ENCODE measurements at regions not wholly inside any gene's neighbourhood (a gene's known extent, or its start where the extent isn't known, plus 50 kb on each side); places are given as distances from the start of the nearest gene placed in this dataset.

DNA sequence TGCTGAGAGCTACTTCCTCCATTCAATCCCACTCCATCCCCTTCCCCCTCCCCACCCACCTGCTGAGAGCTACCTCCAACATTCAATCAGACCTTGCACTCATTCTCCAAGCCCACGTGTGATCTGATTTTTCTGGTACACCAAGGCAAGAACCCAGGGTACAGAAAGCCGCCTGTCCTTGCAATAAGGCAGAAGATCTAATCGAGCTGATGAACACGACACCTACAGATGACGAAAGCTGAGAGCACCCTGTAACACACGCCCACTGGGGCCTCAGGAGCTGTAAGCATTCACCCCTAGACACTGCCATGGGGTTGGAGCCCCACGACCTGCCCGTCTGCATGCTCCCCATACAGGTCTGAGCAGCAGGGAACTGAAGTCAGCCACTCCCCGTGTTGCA, 58.3 kb downstream of the TRIML1 start:
- DNase-seq, result no peak

DNA sequence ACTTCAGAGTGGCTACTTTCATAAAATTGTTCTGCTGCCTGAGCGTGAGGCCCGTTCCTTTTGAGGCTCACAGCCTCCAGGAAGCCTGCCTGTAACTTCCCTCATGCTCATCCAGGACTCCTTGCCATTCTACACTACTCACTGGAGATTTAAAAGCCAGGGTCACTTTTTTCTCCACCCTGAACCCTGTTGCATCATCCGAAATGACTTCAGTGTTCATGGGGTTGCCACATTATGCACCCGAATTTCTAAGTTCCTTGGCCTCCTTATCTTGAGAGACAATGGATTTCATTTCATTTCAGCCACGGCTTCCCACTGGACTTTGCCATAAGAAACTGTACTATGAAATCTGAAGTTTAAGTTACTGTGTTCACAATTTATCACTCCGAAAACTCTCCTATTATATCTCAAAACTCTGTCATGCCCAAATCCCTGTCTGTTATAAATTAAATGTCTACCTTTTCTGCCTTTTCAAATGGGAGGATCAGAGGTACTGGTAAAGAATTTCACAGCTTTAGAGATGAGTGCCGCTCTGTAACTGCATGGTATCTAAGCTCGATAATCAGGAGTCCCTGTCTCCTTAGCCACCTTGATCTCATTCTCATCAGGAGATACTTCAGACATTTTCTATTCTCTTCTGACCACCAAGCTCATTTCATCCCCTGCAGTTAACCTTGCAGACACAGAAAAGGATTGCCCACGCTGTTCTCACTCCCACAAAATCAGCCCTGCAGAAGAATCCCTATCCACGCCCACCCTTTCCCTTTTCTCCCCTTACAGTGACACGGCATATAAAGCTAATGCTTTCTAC, 59.9 kb downstream of the TRIML1 start:
- no peak for DNase-seq

DNA sequence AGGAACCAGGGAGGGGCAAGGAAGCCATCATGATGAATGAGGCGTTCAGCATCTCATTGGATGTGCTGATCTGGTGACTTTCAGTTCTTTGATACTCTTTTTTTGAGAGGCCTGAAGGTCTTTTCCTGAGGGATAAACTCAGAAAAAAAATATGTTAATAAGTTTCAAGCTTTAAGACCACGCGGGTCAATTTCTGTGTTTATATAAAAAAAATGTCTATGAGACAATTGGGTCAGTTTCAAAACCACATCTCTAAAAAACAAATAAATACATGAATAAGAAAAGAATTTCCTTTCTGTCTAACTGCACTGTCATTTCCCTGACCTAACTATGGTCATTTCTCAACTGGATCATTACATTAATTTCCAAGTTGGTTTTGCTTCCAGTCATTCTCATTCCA, 62.6 kb downstream of the TRIML1 start:
- DNase-seq, result no peak

DNA sequence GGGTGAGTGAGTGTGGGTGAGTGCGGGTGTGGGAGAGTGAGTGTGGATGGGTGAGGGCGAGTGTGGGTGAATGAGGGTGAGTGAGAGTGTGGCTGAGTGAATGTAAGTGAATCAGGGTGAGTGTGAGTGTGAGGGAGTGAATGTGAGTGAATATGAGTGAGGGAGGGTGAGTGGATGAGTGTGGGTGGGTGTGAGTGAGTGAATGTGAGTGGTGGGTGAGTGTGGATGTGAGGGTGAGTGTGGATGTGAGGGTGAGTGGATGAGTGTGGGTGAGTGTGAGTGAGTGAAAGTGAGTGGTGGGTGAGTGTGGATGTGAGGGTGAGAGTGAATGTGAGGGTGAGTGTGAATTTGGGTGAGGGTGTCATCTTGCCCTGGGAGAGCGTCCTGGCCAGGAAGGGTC, 67.5 kb downstream of the TRIML1 start:
- DNase-seq, result no peak

DNA sequence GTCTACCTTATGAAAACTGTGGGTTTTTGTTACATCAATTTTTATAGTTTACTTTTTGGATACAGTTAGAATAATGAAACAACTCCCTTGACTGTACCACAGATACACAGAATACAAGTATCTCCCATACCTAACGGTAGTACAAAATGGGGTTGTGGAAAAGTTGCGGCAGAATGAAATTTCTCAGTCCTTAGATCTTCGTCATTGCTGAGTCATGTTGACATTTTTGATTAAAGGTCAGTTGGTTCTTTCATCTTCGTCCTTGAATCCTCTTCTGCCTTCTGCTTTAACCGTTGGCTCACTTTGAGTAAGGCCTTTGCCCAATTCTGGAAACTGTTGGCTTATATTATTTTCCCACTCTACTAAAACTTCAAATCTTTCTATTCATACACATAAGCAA, 75.6 kb downstream of the TRIML1 start:
- DNase-seq, result no peak

DNA sequence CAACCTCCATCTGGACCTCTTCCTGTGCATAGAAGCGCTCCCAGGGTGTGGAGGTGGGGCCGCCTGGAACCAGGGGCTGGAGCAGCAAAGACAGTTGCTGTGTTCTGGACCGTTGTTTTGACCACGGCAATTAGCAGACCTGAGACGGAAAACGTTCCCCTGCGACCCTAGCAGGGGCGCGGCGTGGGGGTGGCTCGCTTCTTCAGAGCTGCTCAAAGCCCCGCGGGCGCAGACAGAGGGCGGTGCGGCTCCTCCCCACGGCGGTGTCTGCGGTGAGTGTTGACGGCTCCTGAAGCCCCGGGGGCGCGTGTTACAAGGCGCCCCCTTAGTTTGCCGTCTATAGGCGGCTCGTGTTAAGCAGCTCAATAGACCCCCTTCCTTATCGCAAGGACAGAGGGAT, 79.2 kb downstream of the TRIML1 start:
- DNase-seq, result no peak

DNA sequence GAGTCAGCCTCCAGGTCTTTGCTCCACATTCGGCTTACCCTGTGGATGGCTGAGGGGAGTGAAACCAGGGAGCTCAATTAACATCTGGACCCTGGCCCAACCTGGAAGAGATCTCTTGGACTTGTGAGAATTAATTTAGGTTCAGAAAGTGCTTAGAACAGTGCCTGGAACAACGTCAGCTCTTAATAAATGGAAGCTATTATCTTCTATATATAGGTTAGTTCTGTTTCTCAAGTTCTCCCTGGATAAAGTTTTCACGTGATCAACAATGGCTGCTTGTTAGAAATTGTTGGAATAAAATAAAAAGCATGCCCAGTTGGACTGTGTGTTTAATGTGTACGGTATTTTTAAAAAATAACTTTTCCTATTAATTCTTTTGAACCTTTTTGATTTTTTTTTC, 80.8 kb downstream of the TRIML1 start:
- no peak for DNase-seq

DNA sequence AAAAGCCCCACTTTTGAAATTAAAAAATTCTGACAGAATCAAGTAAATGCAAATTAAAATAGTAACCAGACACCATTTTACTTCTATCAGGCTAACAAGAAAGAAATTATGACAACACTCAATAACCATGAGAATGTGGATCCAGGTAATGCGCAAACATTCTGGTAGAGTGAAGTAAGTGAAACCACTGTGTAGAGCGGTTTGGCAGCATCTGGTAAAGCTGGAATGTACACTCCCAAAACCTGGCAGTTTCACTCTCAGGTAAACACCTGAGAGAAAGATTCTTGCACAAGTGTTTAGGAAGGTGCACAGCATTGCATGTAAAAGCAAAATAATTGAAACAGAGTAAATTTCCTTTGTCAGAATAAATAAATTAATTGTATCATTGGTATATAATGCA, 81.8 kb downstream of the TRIML1 start:
- DNase-seq, result no peak

DNA sequence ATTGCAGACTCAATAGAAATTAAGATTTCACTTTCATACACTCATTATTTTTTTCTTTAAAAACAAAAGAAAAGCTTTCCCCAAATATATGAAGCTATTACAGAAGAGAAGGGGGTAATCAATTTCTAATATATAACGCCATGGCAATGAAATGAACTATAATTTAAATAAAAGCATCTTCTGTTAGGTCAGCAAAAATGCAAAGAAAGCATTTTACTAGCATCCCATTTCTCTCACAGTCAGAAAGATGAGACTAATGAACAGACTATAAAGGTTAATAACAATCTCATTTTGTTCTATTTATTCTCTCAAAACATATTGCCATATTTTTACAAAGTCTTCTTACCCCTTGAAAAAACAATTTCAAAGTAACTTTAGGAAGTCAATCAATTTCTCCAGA, 89.0 kb downstream of the TRIML1 start:
- DNase-seq, result no peak

DNA sequence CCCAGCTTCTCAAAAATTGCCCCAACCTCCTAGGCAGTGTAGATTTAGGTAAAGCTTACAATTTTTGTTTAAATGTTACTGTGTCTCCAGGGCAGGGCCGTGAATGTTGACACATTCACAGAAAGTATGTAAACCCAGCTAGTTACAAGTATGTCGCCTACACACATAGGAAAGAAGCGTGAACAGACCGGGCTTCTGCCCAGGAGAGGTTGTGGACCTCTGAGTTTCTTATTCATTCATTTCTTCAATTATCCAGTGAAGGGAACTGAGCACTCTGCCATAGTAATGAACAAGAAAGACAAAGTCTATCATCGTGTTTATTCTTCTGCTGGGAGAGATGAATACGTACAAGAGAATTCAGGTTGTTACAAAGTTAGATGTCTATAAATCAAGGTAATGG, 93.2 kb downstream of the TRIML1 start:
- no peak for DNase-seq

DNA sequence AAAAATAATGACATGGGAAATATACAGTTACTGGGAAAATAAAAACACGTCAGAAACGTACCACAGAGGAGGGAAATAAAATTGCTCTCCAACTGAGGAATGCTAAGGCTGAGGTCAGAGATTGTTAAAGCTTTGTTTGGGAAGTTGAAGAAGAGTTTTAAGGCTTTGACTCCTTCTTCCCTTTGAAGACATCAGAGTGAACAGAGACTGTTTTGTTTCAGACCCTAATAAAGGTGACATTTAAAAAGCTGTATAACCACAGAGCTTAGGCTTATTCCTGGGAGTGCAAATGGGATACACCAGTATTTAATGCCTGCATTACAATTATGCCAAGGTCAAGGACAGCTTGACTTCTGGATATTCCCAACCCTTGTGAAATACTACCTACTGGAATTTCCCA, 102.8 kb downstream of the TRIML1 start:
- DNase-seq, result no peak

DNA sequence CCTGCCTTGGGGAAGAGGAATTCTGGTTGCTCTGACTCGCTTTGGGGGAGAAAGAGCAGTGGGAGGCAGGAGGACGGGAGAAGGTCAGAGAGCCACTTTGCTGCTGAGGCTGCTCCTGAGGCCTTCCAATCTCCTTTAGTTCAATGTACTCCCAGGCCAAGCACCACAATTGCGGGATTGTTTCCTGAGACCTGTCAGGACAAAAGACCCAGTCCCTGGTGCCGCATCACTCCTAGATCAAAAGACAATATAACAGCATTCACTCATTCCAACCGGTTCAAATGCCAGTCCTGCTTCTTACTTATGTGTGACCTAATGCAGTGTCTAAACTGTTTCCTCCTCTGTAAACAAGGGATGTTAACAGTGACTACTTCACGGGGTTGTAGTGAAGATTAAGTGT, 106.4 kb downstream of the TRIML1 start:
- no peak for DNase-seq

DNA sequence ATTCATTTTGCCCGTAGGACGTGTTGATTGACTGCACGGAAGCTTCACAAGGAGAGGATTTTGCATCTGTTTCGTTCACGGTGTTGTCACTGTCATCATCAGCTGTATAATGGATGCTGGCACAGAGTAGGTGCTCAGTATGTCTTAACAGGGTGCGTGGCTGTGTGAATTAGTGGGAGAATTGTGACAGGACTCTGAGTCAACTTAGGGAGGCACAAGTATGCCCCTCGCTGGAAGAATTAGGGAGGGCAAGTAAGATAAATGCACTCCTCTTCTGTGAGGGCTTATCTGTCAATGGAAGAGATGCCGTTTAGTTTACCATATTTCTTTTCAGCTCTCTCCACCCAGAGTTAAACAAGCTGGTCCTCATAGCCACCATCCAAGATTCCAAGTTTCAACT, 107.2 kb downstream of the TRIML1 start:
- DNase-seq, result no peak

DNA sequence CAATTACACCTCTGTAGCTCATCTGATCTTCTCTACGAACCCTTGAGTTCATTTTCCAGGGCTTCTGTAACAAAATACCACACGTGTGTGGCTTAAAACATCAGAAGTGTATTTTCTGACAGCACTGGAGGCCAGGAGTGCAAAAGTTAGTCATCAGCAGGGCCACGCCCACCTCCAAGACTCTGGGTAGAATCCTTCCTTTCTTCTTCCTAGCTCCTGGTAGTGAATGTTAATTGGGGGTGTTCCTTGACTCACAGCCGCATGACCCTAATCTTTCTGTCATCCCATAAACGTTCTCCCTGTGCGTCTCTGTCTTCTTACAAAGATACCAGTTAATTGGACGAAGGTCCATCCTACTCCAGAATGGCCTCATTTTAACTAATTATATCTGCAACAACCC, 115.0 kb downstream of the TRIML1 start:
- no peak for DNase-seq

DNA sequence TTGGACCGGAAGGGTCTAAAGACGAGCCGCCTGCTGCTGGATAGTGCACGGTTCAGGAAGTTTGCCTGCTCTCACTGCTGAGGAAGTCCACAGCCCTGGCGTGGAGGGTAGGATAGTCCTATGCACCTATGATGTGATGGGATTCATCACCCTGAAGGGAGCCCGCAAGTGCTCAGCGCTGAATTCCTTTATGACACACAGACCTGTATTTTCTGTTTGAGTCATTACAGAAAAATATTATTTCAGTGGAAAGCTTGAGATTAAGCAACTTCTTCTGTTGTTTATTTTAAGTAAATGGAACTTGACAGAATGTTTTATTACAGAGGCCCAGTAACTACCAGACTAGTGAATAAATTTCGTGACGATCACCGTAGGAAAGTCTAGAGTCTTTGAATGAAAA, 123.2 kb downstream of the TRIML1 start:
- no peak for DNase-seq

DNA sequence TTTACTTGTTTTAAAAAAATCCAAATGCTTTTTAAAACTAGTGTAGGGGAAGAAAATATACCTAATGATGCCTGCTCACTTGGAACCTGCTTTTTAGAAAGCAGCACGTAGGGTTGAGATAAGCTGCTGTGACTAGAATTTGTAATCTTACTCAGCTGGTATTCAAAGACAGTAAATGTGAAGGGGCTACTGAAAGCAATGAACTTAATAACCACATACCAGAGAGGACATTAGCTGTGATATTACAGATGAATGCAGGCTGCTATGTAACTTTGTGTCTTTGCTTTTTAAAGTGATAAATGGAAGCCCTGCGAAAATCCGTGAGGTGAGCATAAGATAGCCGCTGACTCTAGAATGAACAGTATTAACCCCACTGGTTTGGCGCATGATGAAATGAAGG, 124.1 kb downstream of the TRIML1 start:
- DNase-seq, result no peak

DNA sequence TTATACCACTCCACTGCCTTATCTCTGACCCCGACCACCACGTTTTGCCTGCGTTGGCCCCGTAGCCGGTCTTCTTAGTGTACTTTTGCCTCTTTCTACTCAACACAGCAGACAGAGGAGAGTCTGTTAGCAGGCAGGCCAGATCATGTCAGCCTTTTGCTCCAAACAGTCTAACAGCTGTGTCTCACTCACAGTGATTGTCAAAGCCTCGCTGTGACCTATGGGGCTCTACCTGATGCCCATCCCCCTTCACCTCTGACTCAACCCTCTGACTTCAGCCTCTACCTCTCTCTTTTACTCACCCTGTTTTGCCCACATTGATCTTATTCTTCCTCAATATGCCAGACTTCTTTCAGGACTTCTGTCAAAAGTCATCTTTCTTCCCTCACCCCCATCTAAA, 127.1 kb downstream of the TRIML1 start:
- no peak for DNase-seq

DNA sequence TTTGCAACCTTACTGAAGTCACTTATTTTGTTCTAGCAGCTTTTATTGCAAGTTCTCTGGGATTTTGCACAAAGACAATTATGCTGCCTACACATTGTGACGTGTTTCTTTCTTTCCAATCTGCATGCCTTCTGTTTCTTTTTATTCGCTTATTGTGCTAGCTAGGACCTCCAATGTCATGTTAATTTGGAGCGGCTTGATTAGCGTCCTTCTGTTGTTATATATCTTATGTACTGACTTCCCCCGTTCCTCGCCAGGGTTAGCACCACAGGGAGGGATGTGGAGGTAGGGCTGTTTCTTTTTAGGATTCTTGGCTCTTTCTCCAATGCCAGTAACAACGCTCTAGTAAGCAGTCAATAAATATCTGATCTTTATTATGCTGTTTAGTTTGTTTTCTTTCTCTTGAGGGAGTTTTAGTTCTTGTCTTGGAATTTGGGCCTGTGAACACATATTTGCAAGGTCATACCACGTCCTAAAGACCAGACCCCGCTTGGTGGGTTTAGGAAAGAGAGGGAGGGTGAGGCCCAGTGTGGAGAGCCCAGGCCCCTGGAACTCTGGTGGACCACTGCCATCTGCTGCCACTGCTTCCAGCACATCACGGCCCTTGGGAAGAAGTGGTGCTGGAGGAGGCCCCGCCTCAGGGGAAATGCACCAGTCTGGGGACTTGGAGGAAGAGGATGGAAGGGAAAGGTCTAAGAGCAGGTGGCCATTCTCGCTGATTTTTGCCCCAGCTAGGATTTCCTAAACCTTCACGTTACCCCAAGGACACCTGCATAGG, 129.1 kb downstream of the TRIML1 start:
- no peak for DNase-seq

DNA sequence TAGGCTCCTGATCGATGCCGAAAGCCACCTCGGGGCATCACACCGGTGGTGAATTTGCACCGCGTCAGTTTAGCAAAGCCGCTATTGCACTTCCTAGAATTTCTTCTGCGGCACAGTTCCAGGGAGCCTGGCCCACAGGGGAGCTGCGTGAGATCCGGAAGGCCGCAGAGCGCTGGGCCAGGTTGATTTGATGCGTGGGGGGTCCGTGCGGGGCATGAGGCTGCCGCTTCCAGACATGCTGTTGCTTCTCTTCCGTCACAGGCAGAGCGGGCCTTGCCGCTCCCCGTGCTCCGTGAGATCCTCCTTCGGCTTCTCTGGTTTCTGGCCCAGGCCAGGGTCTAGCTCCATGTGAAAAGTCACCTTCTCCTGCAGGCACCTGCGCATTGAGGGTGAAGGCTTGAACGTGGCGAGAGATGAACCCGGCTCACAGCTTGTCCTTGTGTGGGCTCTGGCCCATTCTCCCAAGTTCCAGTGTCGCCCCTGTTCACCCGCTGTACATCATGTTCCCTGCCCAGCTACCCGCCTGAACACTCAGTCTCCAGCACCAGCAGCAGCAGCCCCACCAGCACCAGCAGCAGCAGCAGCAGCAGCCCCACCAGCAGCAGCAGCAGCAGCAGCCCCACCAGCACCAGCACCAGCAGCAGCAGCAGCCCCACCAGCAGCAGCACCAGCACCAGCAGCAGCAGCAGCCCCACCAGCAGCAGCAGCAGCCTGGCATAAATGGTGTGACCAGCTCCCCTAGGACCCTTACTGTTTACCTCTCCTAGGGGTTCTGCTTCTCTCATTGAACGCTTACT, 131.2 kb downstream of the TRIML1 start:
- DNase-seq, result no peak

DNA sequence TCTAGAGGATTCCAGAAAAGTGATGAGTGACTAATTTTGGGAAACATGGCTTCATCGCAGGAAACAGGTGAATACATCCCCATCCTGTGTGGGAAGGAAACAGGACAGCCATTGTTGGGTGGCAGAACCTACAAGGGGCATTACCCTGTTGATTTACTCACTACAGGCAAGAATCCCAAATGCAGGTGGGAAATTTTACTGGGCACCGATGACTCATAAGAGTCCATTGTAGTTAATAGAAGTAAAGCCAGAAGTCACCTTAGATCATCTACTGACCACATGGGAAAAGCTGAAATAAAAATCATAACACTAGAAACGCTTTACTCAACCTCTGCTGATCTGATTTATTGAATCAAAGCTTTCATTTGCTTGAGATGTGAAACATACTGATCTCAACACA, 136.4 kb downstream of the TRIML1 start:
- DNase-seq, result no peak

DNA sequence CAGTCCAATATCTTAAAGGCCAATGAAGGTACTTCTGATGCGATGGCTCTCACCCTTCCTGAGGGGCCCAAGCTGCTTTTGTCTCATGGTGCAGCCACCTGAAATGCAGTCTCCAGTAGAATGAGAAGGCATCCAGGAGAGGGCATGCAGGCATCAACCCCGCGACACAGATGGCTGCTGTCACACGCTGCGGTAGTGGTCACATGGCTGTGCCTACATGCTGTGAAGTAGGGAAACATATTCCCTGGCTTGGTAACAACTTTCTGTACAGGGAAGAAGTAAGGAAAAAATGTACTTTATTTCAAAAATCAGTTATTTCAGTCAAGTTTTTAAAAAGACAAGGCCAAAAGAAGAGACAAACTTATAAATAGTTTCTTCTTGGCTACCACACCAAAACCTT, 139.9 kb downstream of the TRIML1 start:
- DNase-seq, result no peak

DNA sequence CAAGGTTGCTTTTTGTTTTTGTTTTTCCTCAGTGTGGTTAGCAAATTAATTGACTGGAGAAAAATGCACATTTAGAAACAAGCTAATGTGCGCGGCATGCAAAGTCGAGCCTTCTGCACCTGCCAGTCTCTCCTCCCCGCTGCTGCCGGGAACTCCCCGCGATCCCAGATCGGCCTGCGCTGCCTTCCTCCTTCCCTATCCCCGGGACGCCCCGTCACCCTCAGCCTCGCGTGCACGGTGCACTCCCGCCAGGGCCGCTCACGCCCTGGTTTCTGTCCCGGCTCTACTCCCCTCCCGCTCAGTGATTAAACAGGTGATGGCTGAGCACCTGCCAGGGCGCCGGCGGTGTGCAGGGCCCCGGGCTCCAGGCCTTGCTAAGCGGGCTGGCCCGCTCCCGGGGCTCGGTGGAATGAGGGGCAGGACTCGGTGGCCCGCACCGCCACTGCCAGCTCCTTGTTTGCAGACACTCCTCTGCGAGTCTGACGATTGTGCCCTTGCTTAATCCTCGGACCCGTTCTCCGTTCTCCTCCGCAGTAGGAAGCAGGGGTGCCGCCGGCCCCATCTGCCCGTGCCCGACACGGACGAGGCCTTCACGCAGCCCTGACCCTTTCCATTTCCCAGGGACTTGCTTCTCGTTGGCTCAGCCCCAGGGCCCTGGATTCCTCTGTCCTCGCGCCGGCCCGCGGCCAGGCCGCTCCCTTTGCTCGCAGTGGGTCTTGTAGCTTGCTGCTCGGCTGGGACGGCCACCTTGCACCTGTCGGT, 143.4 kb downstream of the TRIML1 start:
- no peak for DNase-seq
